ENCODE measurements at regions not wholly inside any gene's neighbourhood (a gene's known extent, or its start where the extent isn't known, plus 50 kb on each side); places are given as distances from the start of the nearest gene placed in this dataset.

DNA sequence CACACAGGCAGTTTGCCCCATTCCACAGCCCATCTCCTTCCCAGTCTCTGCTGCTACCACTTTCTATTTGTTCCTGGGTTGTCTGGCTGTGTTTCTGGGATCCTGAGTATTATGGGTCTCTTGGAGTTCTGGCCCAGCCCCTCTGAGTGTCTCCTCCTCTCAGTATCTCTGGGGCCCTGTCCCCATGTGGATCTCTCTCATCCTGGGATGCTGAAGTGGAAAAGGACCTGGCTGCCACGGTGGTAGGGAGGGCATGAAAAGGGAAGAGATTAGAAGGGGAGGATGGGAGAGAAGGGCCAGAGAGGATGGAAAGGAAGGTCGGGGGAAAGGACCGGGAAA lies 54.5 kb upstream of the LBX1 start:
- TF ChIP-seq POLR2A (IDR thresholded peaks at IDR 0.05), result no peak
- TF ChIP-seq, protein P1, sequence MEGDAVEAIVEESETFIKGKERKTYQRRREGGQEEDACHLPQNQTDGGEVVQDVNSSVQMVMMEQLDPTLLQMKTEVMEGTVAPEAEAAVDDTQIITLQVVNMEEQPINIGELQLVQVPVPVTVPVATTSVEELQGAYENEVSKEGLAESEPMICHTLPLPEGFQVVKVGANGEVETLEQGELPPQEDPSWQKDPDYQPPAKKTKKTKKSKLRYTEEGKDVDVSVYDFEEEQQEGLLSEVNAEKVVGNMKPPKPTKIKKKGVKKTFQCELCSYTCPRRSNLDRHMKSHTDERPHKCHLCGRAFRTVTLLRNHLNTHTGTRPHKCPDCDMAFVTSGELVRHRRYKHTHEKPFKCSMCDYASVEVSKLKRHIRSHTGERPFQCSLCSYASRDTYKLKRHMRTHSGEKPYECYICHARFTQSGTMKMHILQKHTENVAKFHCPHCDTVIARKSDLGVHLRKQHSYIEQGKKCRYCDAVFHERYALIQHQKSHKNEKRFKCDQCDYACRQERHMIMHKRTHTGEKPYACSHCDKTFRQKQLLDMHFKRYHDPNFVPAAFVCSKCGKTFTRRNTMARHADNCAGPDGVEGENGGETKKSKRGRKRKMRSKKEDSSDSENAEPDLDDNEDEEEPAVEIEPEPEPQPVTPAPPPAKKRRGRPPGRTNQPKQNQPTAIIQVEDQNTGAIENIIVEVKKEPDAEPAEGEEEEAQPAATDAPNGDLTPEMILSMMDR (IDR thresholded peaks at IDR 0.05), result no peak

All from lower leg skin (tissue), 3 donors.